GM21515 (cell line): ENCODE measurements at regions not wholly inside any gene's neighbourhood (a gene's known extent, or its start where the extent isn't known, plus 50 kb on each side); places are given as distances from the start of the nearest gene placed in this dataset.
A peak's percentile ranks its signal among the peaks of the same experiment; 100 is the strongest.

Experiments
- ATAC-seq: cut with Tn5 transposase; IDR thresholded peaks from one replicate; pipeline ENCODE4 v1.9.1; 2021; ENCODE audit not compliant: unreplicated experiment

DNA sequence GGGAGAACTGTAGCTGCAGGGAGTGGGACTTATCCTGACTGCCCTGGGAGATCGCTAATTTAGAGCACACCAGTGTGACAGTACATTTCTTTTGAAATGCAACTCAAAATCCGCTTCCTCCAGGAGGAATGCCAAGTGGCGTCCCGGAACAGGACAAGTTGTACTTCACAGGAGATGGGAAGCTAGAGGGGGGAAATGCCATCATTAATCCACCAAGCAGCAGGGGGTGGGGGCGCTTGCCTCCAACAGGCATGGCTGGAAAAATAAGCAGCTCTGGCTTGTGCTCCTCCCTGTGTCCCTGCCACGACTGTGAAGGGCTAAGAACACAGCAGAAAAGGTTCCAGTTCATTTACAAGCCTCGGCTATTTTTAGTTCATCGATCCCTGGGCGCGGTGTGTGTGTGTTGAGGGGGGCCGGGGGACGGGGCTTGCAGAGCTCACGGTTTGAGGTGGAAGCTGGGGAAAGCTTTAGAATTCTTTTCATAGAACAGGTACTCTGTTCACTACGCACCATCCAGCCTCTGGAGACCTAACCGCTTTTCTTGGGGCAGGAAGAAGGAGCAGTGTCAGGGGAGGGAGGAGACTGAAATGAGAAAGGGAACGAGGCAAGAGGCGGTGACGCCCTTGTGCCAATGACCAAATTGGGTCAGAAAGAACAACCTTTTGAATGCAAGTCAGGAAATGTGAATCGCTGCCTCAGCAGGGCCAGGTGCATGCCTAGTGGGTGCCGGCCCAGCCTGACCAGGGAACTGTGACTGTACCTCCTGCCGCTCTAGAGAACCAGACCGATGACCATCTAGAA lies 51.8 kb upstream of the DGKG start:
- peak; percentile 72 for ATAC-seq

DNA sequence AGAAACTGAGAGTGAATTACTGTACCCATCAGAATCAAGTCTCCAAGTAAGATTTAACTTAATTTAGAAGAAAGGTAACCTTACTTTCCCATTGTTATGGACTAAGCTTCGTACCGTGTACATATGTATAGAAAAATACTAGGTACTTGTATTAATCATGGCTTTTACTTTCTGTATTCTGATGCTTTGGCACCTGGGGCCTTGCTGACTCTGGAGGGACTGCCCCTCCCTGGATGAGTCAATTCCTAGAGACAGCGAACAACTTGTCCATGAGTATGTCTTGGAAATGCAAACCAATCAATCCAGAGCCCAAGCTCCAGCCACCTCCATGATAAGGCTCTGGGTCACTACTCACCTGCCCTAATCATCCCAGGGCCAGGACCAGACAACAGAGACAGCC lies 50.0 kb upstream of the DGKG start:
- ATAC-seq: no peak
